ENCODE measurements at regions not wholly inside any gene's neighbourhood (a gene's known extent, or its start where the extent isn't known, plus 50 kb on each side); places are given as distances from the start of the nearest gene placed in this dataset.

DNA sequence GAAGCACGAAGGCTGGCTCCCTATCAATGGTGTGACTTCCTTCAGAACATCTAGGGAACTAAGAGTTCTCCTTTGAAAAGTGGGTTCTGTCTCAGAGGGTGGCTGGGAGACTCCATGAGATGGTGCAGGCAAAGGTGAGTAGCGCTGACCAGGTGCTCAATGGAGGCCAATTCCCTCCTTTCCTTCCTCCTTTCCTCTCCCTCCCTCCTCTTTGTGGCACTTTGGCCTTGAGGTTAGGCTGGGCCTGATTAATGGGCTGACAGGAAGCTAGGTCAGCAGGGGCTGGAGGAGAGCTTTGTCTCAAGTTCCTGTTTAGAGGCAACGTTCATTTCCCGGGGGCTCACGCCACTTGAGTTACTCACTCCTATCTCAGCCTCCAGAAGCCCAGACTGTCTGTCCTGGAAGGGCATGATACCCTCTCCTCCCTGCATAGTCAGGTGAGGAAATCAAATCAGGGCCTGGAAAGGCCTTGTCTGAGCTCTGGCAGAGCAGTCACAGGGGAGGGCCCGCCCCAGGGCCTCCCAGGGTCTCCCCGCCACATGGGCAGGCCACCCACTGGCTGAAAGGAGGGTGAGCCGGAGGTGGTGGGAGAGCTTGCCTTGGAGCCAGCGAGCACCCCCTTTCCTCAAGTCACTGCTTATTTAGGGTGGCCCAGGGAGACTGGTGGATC is 58.4 kb upstream of the SSBP3 start:
- TF ChIP-seq, protein P1, sequence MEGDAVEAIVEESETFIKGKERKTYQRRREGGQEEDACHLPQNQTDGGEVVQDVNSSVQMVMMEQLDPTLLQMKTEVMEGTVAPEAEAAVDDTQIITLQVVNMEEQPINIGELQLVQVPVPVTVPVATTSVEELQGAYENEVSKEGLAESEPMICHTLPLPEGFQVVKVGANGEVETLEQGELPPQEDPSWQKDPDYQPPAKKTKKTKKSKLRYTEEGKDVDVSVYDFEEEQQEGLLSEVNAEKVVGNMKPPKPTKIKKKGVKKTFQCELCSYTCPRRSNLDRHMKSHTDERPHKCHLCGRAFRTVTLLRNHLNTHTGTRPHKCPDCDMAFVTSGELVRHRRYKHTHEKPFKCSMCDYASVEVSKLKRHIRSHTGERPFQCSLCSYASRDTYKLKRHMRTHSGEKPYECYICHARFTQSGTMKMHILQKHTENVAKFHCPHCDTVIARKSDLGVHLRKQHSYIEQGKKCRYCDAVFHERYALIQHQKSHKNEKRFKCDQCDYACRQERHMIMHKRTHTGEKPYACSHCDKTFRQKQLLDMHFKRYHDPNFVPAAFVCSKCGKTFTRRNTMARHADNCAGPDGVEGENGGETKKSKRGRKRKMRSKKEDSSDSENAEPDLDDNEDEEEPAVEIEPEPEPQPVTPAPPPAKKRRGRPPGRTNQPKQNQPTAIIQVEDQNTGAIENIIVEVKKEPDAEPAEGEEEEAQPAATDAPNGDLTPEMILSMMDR (IDR thresholded peaks at IDR 0.05; ENCODE audit: insufficient read depth, low read depth, low read length): no peak
- no peak overlapping the region for H3K4me3 ChIP-seq (ENCODE audit: low read depth, low read length)
- DNase-seq (ENCODE audit: low read depth): no peak

DNA sequence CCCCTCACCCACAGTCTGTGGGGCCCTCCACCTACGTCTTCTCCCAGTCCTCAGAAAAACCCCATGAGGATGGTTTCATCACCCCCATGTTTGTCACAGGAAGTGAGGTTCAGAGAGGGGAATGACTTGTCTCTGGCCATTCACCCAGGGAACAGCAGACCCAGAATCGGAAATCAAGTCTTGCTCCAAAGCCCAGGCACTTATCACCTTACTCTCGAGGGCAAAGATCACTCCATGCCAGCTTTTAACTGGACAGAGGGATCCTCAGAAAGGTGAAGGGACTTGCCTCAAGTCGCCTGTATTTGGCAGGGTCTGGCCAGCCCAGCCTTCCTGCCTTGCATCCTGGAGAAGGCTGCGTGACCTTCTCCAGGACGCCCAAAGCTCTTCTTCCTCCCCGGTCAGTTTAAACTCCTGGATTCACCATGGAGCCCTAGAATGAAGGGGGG is 57.9 kb upstream of the SSBP3 start:
- TF ChIP-seq, protein P1 (IDR thresholded peaks at IDR 0.05; ENCODE audit: insufficient read depth, low read depth, low read length): no peak
- no peak for DNase-seq (ENCODE audit: low read depth)

DNA sequence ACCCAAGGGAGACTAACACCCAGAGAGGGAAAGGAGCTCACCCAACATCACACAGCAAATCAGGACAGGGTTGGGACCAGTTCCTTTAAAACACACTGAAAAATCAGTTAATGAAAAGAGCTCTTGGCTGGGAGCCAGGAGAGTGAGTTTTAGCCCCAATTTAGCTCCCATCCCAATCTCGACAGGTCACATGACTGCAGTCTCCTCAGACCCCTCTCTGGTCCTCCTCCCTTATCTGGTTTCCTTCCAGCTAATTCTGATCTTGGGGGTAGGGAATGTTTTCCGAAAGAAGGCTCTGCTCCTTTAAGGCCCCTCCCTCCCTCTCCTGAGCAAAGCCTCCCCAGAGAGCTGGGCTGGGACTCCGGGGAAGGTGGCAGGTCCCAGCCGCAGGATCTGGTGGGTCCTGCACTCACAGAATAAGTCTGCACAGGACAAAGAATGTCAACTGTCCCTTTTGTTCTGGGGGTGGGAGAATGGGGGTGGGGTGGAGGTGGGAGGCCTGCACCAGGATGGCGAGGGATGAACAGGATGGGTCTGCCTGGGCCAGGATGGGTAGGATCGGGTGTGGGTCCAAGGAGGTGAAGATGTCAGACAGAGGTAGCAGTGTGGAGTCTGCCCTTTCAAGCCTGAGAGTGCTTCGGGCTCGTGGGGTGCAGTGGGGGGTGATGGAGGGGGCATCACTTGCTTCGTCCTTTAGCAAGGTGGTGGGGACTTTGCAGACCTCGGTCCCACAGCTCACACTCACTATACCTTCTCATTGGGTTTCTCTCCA is 57.3 kb upstream of the SSBP3 start:
- H3K4me3 ChIP-seq (ENCODE audit: low read depth, low read length): no peak overlapping the region
- TF ChIP-seq, protein P1 (IDR thresholded peaks at IDR 0.05; ENCODE audit: insufficient read depth, low read depth, low read length): no peak
- DNase-seq (ENCODE audit: low read depth): no peak

More for the DNA sequence above, 57.9 kb upstream of the SSBP3 start:
- no peak overlapping the region for H3K4me3 ChIP-seq (ENCODE audit: low read depth, low read length)

DNA sequence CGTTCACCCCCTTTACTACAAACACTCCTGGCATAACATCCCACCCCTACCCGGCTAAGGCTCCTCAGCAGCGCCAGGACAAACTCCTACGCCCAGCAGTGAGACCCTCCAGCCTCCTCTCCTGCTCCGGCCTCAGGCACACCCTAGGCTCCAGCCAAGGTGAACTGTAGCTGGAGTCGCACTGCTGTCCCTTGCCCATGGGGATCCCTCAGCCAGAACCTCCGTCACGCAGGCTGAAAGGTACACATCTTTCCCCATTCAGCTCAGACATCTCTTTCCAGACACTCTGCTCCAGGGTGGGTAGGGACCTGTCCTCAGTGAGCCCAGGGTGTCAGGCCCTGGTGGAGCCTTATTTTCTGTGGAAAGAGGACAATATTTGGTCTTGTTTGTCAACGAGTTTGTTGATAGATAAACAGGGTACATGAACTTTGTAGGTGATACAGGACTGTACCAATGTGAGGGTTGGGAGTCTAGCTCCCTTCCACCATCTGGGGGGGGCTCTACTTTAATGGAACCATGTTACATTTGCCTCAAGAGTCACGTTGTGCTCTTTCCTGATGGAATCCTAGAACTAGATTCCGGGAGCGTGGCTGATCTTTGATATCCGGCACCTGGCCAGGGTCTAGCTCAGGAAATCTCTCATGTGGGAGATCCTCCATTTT is 56.5 kb upstream of the SSBP3 start:
- no peak for DNase-seq (ENCODE audit: low read depth)
- TF ChIP-seq, protein P1 (IDR thresholded peaks at IDR 0.05; ENCODE audit: insufficient read depth, low read depth, low read length): no peak
- no peak overlapping the region for H3K4me3 ChIP-seq (ENCODE audit: low read depth, low read length)

DNA sequence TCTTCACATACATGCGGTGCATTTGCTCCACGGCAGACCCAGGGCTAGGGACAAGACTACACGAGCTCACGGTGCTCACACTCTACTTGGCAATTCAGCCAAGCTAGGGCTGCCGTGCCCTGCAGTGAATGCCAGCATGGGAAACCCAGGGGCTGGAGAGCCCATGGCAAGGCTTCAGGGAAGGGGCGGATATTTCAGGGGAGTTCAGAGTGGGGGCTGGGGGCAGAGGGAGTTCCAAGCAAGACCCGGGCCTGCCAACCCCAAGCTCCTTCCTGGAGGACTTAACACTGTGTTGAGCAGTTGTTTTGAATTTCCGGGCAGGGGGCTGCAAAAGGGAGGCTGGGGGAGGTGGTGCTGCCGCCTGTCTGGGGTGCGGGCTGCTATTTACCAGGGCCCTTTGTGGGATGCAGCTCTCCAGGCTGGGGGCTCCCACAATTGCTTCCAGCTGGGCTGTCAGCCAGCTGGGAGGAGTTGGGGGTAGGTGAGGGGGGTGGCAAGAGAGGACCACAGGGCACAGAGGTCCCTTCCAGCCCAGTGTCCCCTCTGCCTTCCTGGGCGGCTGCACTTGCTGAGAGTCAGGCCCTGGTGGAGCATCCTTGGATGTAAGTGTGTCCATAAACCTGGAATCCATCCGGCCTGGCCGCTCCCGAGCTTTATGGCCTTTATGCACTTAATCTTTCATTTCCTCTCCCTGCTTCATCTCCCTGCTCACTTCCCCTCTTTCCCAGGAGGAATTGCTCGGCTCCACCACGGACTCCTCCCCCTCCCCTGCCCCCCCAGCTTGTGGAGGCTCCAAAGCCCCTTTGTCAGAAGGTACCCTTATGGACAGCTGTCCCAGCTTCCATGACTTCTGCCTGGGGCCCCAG is 55.8 kb upstream of the SSBP3 start:
- no peak for DNase-seq (ENCODE audit: low read depth)
- TF ChIP-seq, protein P1 (IDR thresholded peaks at IDR 0.05; ENCODE audit: insufficient read depth, low read depth, low read length): no peak
- no peak overlapping the region for H3K4me3 ChIP-seq (ENCODE audit: low read depth, low read length)

DNA sequence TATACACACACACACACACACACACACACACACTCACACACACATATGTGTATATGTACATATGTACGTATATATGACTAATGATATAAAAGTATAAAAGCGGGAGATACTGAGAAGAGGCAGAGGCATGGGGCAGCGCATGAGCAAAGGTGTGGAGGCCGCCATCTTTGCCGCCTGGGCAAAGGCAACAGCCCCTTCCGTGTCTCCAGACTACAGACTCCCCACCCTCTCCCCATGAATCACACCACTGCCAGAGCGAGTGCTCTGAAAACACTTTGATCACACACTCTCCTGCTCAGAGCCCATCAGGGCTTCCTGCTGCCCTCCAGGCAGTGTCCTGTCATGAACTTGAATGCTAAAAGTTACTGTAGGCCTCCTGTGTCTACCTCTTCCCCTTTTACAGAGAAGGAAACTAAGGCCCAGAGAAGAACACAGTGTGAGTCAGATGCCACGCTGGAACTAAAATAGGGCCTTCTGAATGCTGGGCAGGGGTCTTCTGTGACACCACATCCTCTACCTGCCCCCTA is 54.7 kb upstream of the SSBP3 start:
- no peak for DNase-seq (ENCODE audit: low read depth)
- TF ChIP-seq, protein P1 (IDR thresholded peaks at IDR 0.05; ENCODE audit: insufficient read depth, low read depth, low read length): no peak
- no peak overlapping the region for H3K4me3 ChIP-seq (ENCODE audit: low read depth, low read length)

All from fibroblast of villous mesenchyme (primary cell).